ENCODE measurements at regions not wholly inside any gene's neighbourhood (a gene's known extent, or its start where the extent isn't known, plus 50 kb on each side); places are given as distances from the start of the nearest gene placed in this dataset.

DNA sequence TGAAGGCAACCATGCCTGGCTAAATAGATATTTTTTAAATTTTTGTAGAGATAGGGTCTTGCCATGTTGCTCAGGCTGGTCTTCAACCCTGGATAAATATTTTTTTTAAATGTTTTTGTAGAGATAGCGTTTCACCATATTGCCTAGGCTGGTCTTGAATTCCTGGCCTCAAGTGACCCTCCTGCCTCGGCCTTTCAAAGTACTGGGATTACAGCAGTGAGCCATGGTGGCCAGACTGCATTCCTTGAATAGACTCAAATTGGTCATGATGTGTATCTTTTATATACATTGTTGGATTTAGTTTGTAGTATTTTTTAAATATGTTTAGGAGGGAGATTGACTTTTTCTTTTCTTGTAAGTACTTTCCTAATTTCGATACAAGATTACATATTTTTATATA lies 325.7 kb upstream of the C11orf87 start:
- no CpG with 5 or more reads among the region's 3 CpGs for WGBS (ENCODE audit: insufficient coverage, insufficient read length)
- no peak overlapping the region for H3K27ac ChIP-seq (ENCODE audit: low read length)
- no peaks in the 10 kb centered on the region for H3K27me3 ChIP-seq (ENCODE audit: control insufficient read depth, insufficient read depth, low read length)
- DNase-seq (ENCODE audit: low read depth, low spot score) = no peak
- H3K36me3 ChIP-seq (ENCODE audit: control insufficient read depth, insufficient read depth, low read length) = no peaks in the 10 kb centered on the region
- H3K4me1 ChIP-seq (ENCODE audit: control insufficient read depth, insufficient read depth, low read length) = no peaks in the 10 kb centered on the region
- no peak overlapping the region for H3K4me3 ChIP-seq (ENCODE audit: low read length)
- H3K9me3 ChIP-seq (ENCODE audit: control insufficient read depth, insufficient read depth, low read length) = no peaks in the 10 kb centered on the region

GRCh38 chr11:109106151-109106906 lies 315.7 kb upstream of the C11orf87 start:
- DNase-seq (ENCODE audit: low read depth, low spot score) = no peak
- no peak overlapping the region for H3K4me3 ChIP-seq (ENCODE audit: low read length)
- H3K27ac ChIP-seq (ENCODE audit: low read length) = no peak overlapping the region

DNA sequence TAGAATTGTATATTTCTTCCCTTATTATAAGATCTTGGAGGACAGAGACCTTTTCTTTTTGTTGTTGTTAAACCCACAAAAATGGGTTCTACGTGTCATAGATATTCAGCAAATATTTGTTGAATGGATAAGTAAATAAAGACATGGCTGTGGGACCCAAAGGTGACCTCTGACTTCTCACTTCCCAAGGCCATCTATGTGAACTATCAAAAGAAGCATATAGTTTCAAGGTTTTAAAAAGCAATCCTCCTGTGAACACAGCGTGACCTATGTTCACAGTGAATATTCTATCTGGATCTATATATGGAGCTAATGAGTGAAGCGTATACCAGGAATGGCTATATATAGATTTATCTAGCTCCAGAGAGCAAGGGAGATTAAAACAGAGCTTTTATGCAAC lies 312.8 kb upstream of the C11orf87 start:
- no peak overlapping the region for H3K27ac ChIP-seq (ENCODE audit: low read length)
- no CpG with 5 or more reads among the region's 3 CpGs for WGBS (ENCODE audit: insufficient coverage, insufficient read length)
- no peaks in the 10 kb centered on the region for H3K27me3 ChIP-seq (ENCODE audit: control insufficient read depth, insufficient read depth, low read length)
- no peak for DNase-seq (ENCODE audit: low read depth, low spot score)
- no peaks in the 10 kb centered on the region for H3K4me1 ChIP-seq (ENCODE audit: control insufficient read depth, insufficient read depth, low read length)
- H3K4me3 ChIP-seq (ENCODE audit: low read length) = no peak overlapping the region
- no peaks in the 10 kb centered on the region for H3K36me3 ChIP-seq (ENCODE audit: control insufficient read depth, insufficient read depth, low read length)
- no peaks in the 10 kb centered on the region for H3K9me3 ChIP-seq (ENCODE audit: control insufficient read depth, insufficient read depth, low read length)

More at GRCh38 chr11:109106151-109106906, 315.7 kb upstream of the C11orf87 start:
- Histone ChIP-seq H3K4me1 (ENCODE audit: control insufficient read depth, insufficient read depth, low read length) (no peaks in the 10 kb centered on the region), H3K27me3 (ENCODE audit: control insufficient read depth, insufficient read depth, low read length) (no peaks in the 10 kb centered on the region), H3K36me3 (ENCODE audit: control insufficient read depth, insufficient read depth, low read length) (no peaks in the 10 kb centered on the region), H3K9me3 (ENCODE audit: control insufficient read depth, insufficient read depth, low read length) (no peaks in the 10 kb centered on the region)
- no CpG with 5 or more reads among the region's 8 CpGs for WGBS (ENCODE audit: insufficient coverage, insufficient read length)

GRCh38 chr11:109109571-109110315 lies 312.2 kb upstream of the C11orf87 start:
- Histone ChIP-seq H3K9me3 (ENCODE audit: control insufficient read depth, insufficient read depth, low read length) (no peaks in the 10 kb centered on the region), H3K36me3 (ENCODE audit: control insufficient read depth, insufficient read depth, low read length) (no peaks in the 10 kb centered on the region), H3K27me3 (ENCODE audit: control insufficient read depth, insufficient read depth, low read length) (no peaks in the 10 kb centered on the region), H3K27ac (ENCODE audit: low read length) (no peak overlapping the region), H3K4me3 (ENCODE audit: low read length) (no peak overlapping the region), H3K4me1 (ENCODE audit: control insufficient read depth, insufficient read depth, low read length) (no peaks in the 10 kb centered on the region)
- no peak for DNase-seq (ENCODE audit: low read depth, low spot score)
- WGBS (ENCODE audit: insufficient coverage, insufficient read length) = no CpG with 5 or more reads among the region's 5 CpGs

GRCh38 chr11:109112261-109112660 lies 309.7 kb upstream of the C11orf87 start:
- H3K9me3 ChIP-seq (ENCODE audit: control insufficient read depth, insufficient read depth, low read length) = no peaks in the 10 kb centered on the region
- H3K4me1 ChIP-seq (ENCODE audit: control insufficient read depth, insufficient read depth, low read length) = no peaks in the 10 kb centered on the region
- no peak for DNase-seq (ENCODE audit: low read depth, low spot score)
- no peak overlapping the region for H3K27ac ChIP-seq (ENCODE audit: low read length)
- H3K27me3 ChIP-seq (ENCODE audit: control insufficient read depth, insufficient read depth, low read length) = no peaks in the 10 kb centered on the region
- no CpG with 5 or more reads among the region's 2 CpGs for WGBS (ENCODE audit: insufficient coverage, insufficient read length)
- H3K36me3 ChIP-seq (ENCODE audit: control insufficient read depth, insufficient read depth, low read length) = no peaks in the 10 kb centered on the region
- no peak overlapping the region for H3K4me3 ChIP-seq (ENCODE audit: low read length)

GRCh38 chr11:109112821-109113280 lies 309.1 kb upstream of the C11orf87 start:
- H3K27ac ChIP-seq (ENCODE audit: low read length) = no peak overlapping the region
- H3K4me3 ChIP-seq (ENCODE audit: low read length) = no peak overlapping the region
- H3K9me3 ChIP-seq (ENCODE audit: control insufficient read depth, insufficient read depth, low read length) = no peaks in the 10 kb centered on the region
- no peaks in the 10 kb centered on the region for H3K27me3 ChIP-seq (ENCODE audit: control insufficient read depth, insufficient read depth, low read length)
- H3K4me1 ChIP-seq (ENCODE audit: control insufficient read depth, insufficient read depth, low read length) = no peaks in the 10 kb centered on the region
- H3K36me3 ChIP-seq (ENCODE audit: control insufficient read depth, insufficient read depth, low read length) = no peaks in the 10 kb centered on the region
- no CpG with 5 or more reads among the region's 7 CpGs for WGBS (ENCODE audit: insufficient coverage, insufficient read length)
- DNase-seq (ENCODE audit: low read depth, low spot score) = no peak

- Histone ChIP-seq H3K27ac (ENCODE audit: low read length) (no peak overlapping the region), H3K36me3 (ENCODE audit: control insufficient read depth, insufficient read depth, low read length) (no peaks in the 10 kb centered on the region), H3K9me3 (ENCODE audit: control insufficient read depth, insufficient read depth, low read length) (no peaks in the 10 kb centered on the region), H3K4me3 (ENCODE audit: low read length) (no peak overlapping the region), H3K27me3 (ENCODE audit: control insufficient read depth, insufficient read depth, low read length) (no peaks in the 10 kb centered on the region), H3K4me1 (ENCODE audit: control insufficient read depth, insufficient read depth, low read length) (no peaks in the 10 kb centered on the region)
- no CpG with 5 or more reads among the region's 3 CpGs for WGBS (ENCODE audit: insufficient coverage, insufficient read length)
- no peak for DNase-seq (ENCODE audit: low read depth, low spot score)
These were observed 301.6 kb upstream of the C11orf87 start for GRCh38 chr11:109120341-109120740.

DNA sequence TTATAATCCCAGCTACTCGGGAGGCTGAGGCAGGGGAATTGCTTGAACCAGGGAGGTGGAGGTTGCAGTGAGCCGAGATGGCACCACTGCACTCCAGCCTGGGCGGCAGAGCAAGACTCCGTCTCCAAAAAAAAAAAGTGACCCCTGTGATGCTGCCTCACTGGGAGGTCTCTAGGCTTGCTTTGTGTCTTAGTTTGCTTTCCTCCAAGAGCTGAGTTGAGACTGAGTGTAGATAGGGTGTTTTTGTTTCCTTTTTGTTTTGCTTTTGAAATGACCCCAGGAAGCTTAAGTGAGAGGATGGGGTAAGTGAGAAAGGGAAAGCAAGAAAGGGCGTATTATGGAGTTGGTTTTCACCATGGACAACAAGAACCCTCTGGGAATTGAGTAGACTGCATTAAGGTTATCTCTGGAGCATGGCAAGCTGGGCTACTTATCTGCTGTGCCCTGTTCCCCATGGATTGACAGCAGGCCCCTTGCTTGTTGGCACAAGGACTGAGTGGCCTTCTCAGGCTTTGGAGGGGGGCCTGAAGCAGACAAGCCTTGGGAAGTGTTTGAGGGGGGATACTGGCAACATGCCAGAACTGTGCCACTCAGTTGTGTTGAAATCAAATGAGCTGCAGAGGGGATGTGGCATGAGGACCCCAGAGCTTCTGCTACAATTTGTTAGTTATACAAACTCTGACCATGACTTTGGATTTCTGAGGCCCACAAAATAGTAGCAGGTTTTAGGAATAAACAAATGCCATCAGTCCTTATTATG lies 300.6 kb upstream of the C11orf87 start:
- Histone ChIP-seq H3K9me3 (ENCODE audit: control insufficient read depth, insufficient read depth, low read length) (no peaks in the 10 kb centered on the region), H3K27me3 (ENCODE audit: control insufficient read depth, insufficient read depth, low read length) (no peaks in the 10 kb centered on the region), H3K4me1 (ENCODE audit: control insufficient read depth, insufficient read depth, low read length) (no peaks in the 10 kb centered on the region), H3K27ac (ENCODE audit: low read length) (no peak overlapping the region), H3K4me3 (ENCODE audit: low read length) (no peak overlapping the region), H3K36me3 (ENCODE audit: control insufficient read depth, insufficient read depth, low read length) (no peaks in the 10 kb centered on the region)
- no CpG with 5 or more reads among the region's 5 CpGs for WGBS (ENCODE audit: insufficient coverage, insufficient read length)
- DNase-seq (ENCODE audit: low read depth, low spot score) = no peak

GRCh38 chr11:109123816-109124787 lies 297.9 kb upstream of the C11orf87 start:
- Histone ChIP-seq H3K9me3 (ENCODE audit: control insufficient read depth, insufficient read depth, low read length) (no peaks in the 10 kb centered on the region), H3K27ac (ENCODE audit: low read length) (no peak overlapping the region), H3K4me1 (ENCODE audit: control insufficient read depth, insufficient read depth, low read length) (no peaks in the 10 kb centered on the region), H3K4me3 (ENCODE audit: low read length) (no peak overlapping the region), H3K27me3 (ENCODE audit: control insufficient read depth, insufficient read depth, low read length) (no peaks in the 10 kb centered on the region), H3K36me3 (ENCODE audit: control insufficient read depth, insufficient read depth, low read length) (no peaks in the 10 kb centered on the region)
- no peak for DNase-seq (ENCODE audit: low read depth, low spot score)
- WGBS (ENCODE audit: insufficient coverage, insufficient read length) = no CpG with 5 or more reads among the region's 11 CpGs

Measured in iPS DF 6.9 (cell line).